ENCODE measurements at regions not wholly inside any gene's neighbourhood (a gene's known extent, or its start where the extent isn't known, plus 50 kb on each side); places are given as distances from the start of the nearest gene placed in this dataset.

GRCh38 chr12:84793558-84794367 lies 118.8 kb downstream of the SLC6A15 start:
- H3K9me3 Mint-ChIP-seq = no peaks in the 10 kb centered on the region
- no peaks in the 10 kb centered on the region for H3K4me1 Mint-ChIP-seq
- TF ChIP-seq, protein P1, sequence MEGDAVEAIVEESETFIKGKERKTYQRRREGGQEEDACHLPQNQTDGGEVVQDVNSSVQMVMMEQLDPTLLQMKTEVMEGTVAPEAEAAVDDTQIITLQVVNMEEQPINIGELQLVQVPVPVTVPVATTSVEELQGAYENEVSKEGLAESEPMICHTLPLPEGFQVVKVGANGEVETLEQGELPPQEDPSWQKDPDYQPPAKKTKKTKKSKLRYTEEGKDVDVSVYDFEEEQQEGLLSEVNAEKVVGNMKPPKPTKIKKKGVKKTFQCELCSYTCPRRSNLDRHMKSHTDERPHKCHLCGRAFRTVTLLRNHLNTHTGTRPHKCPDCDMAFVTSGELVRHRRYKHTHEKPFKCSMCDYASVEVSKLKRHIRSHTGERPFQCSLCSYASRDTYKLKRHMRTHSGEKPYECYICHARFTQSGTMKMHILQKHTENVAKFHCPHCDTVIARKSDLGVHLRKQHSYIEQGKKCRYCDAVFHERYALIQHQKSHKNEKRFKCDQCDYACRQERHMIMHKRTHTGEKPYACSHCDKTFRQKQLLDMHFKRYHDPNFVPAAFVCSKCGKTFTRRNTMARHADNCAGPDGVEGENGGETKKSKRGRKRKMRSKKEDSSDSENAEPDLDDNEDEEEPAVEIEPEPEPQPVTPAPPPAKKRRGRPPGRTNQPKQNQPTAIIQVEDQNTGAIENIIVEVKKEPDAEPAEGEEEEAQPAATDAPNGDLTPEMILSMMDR (IDR thresholded peaks at IDR 0.05; ENCODE audit: unreplicated experiment in 3 of 3) = no peak
- H3K36me3 Mint-ChIP-seq (ENCODE audit: low read depth) = no peaks in the 10 kb centered on the region
- no peak overlapping the region for H3K4me3 Mint-ChIP-seq
- no peaks in the 10 kb centered on the region for H3K27me3 Mint-ChIP-seq (ENCODE audit: low read depth)
- H3K27ac Mint-ChIP-seq = no peak overlapping the region

GRCh38 chr12:84791444-84791843 lies 121.2 kb downstream of the SLC6A15 start:
- H3K9me3 Mint-ChIP-seq = no peaks in the 10 kb centered on the region
- no peak overlapping the region for H3K4me3 Mint-ChIP-seq
- H3K27me3 Mint-ChIP-seq (ENCODE audit: low read depth) = no peaks in the 10 kb centered on the region
- H3K27ac Mint-ChIP-seq = no peak overlapping the region
- TF ChIP-seq, protein P1 (IDR thresholded peaks at IDR 0.05; ENCODE audit: unreplicated experiment in 3 of 3) = no peak
- no peaks in the 10 kb centered on the region for H3K4me1 Mint-ChIP-seq
- H3K36me3 Mint-ChIP-seq (ENCODE audit: low read depth) = no peaks in the 10 kb centered on the region

- TF ChIP-seq, protein P1 (IDR thresholded peaks at IDR 0.05; ENCODE audit: unreplicated experiment in 3 of 3) = no peak
- Mint-ChIP-seq H3K9me3 (no peaks in the 10 kb centered on the region), H3K36me3 (ENCODE audit: low read depth) (no peaks in the 10 kb centered on the region), H3K4me3 (no peak overlapping the region), H3K4me1 (no peaks in the 10 kb centered on the region), H3K27ac (no peak overlapping the region), H3K27me3 (ENCODE audit: low read depth) (no peaks in the 10 kb centered on the region)
Measured at GRCh38 chr12:84789184-84789583, 123.4 kb downstream of the SLC6A15 start.

GRCh38 chr12:84787253-84787652 lies 125.3 kb downstream of the SLC6A15 start:
- Mint-ChIP-seq H3K27ac (no peak overlapping the region), H3K27me3 (ENCODE audit: low read depth) (no peaks in the 10 kb centered on the region), H3K36me3 (ENCODE audit: low read depth) (no peaks in the 10 kb centered on the region), H3K9me3 (no peaks in the 10 kb centered on the region), H3K4me3 (no peak overlapping the region), H3K4me1 (no peaks in the 10 kb centered on the region)
- TF ChIP-seq, protein P1 (IDR thresholded peaks at IDR 0.05; ENCODE audit: unreplicated experiment in 3 of 3) = no peak

DNA sequence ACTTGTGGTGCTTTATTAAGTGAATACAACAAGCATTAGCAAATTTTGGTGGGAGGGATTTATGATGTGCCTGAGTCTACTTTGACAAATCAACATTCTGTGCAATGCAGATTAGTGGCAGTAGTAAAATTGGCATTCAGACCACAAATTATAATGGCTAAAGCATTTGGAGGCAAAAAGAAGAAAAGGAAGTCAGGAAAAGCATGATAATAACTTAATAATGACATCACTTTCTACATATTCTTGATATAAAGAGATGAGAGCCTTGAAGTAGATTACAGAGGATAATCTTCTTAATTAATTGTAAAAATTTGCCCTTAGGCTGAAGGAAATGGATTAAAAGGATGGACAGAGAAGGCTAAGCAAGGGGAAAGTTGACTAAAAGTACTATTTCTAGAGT lies 126.0 kb downstream of the SLC6A15 start:
- Mint-ChIP-seq H3K27ac (no peak overlapping the region), H3K27me3 (ENCODE audit: low read depth) (no peaks in the 10 kb centered on the region)

More for the DNA sequence above, 126.0 kb downstream of the SLC6A15 start:
- Mint-ChIP-seq H3K9me3 (no peaks in the 10 kb centered on the region), H3K4me3 (no peak overlapping the region), H3K36me3 (ENCODE audit: low read depth) (no peaks in the 10 kb centered on the region), H3K4me1 (no peaks in the 10 kb centered on the region)
- TF ChIP-seq, protein P1 (IDR thresholded peaks at IDR 0.05; ENCODE audit: unreplicated experiment in 3 of 3) = no peak
